ENCODE measurements at regions not wholly inside any gene's neighbourhood (a gene's known extent, or its start where the extent isn't known, plus 50 kb on each side); places are given as distances from the start of the nearest gene placed in this dataset.

- H3K4me1 ChIP-seq: no peaks in the 10 kb centered on the region
- DNase-seq (ENCODE audit: low spot score in 2 of 2): no peak
Measured at GRCh38 chr2:2861666-2862240, 515.9 kb downstream of the EIPR1 start.

GRCh38 chr2:2860589-2861300, 516.9 kb downstream of the EIPR1 start:
- in situ Hi-C loops (cut with MboI; ENCODE audit: low sequenced_read_pairs): no loop called here
- no peak for DNase-seq (ENCODE audit: low spot score in 2 of 2)
- no peaks in the 10 kb centered on the region for H3K4me1 ChIP-seq
- H3K4me3 ChIP-seq: no peak overlapping the region
- H3K9me3 ChIP-seq: no peaks in the 10 kb centered on the region
- H3K27me3 ChIP-seq (ENCODE audit: low read depth): no peaks in the 10 kb centered on the region
- no peaks in the 10 kb centered on the region for H3K36me3 ChIP-seq (replicated peaks)

More at GRCh38 chr2:2861666-2862240, 515.9 kb downstream of the EIPR1 start:
- no peaks in the 10 kb centered on the region for H3K27me3 ChIP-seq (ENCODE audit: low read depth)
- H3K9me3 ChIP-seq: no peaks in the 10 kb centered on the region
- no peaks in the 10 kb centered on the region for H3K36me3 ChIP-seq (replicated peaks)
- H3K4me3 ChIP-seq: no peak overlapping the region
- in situ Hi-C loops (cut with MboI; ENCODE audit: low sequenced_read_pairs): no loop called here

- no peaks in the 10 kb centered on the region for H3K36me3 ChIP-seq (replicated peaks)
- DNase-seq (ENCODE audit: low spot score in 2 of 2): no peak
- no peaks in the 10 kb centered on the region for H3K27me3 ChIP-seq (ENCODE audit: low read depth)
- no peaks in the 10 kb centered on the region for H3K4me1 ChIP-seq
- no peak overlapping the region for H3K4me3 ChIP-seq
- no peaks in the 10 kb centered on the region for H3K9me3 ChIP-seq
- in situ Hi-C loops (cut with MboI; ENCODE audit: low sequenced_read_pairs): no loop called here
Measured at GRCh38 chr2:2859732-2860131, 517.9 kb downstream of the EIPR1 start.

- no peak for DNase-seq (ENCODE audit: low spot score in 2 of 2)
- no peaks in the 10 kb centered on the region for H3K4me1 ChIP-seq
- H3K9me3 ChIP-seq: no peaks in the 10 kb centered on the region
- H3K36me3 ChIP-seq (replicated peaks): no peaks in the 10 kb centered on the region
- H3K27me3 ChIP-seq (ENCODE audit: low read depth): no peaks in the 10 kb centered on the region
- no peak overlapping the region for H3K4me3 ChIP-seq
- in situ Hi-C loops (cut with MboI; ENCODE audit: low sequenced_read_pairs): no loop called here
Measured at GRCh38 chr2:2859164-2859563, 518.5 kb downstream of the EIPR1 start.

GRCh38 chr2:2856723-2857415, 520.7 kb downstream of the EIPR1 start:
- Histone ChIP-seq H3K27me3 (ENCODE audit: low read depth) (no peaks in the 10 kb centered on the region), H3K4me3 (no peak overlapping the region), H3K9me3 (no peaks in the 10 kb centered on the region), H3K36me3 (replicated peaks) (no peaks in the 10 kb centered on the region), H3K4me1 (no peaks in the 10 kb centered on the region)
- in situ Hi-C loops (cut with MboI; ENCODE audit: low sequenced_read_pairs): no loop called here
- DNase-seq (ENCODE audit: low spot score in 2 of 2): no peak

- Histone ChIP-seq H3K36me3 (replicated peaks) (no peaks in the 10 kb centered on the region), H3K4me1 (no peaks in the 10 kb centered on the region), H3K4me3 (no peak overlapping the region), H3K27me3 (ENCODE audit: low read depth) (no peaks in the 10 kb centered on the region), H3K9me3 (no peaks in the 10 kb centered on the region)
- DNase-seq (ENCODE audit: low spot score in 2 of 2): no peak
- in situ Hi-C loops (cut with MboI; ENCODE audit: low sequenced_read_pairs): no loop called here
Measured at GRCh38 chr2:2855297-2855696, 522.3 kb downstream of the EIPR1 start.

- no peak for DNase-seq (ENCODE audit: low spot score in 2 of 2)
- Histone ChIP-seq H3K4me1 (no peaks in the 10 kb centered on the region), H3K27me3 (ENCODE audit: low read depth) (no peaks in the 10 kb centered on the region), H3K36me3 (replicated peaks) (no peaks in the 10 kb centered on the region), H3K4me3 (no peak overlapping the region), H3K9me3 (no peaks in the 10 kb centered on the region)
- in situ Hi-C loops (cut with MboI; ENCODE audit: low sequenced_read_pairs): no loop called here
Measured at GRCh38 chr2:2853346-2853745, 522.3 kb upstream of the MYT1L start.

- Histone ChIP-seq H3K9me3 (no peaks in the 10 kb centered on the region), H3K4me1 (no peaks in the 10 kb centered on the region), H3K27me3 (ENCODE audit: low read depth) (no peaks in the 10 kb centered on the region), H3K4me3 (no peak overlapping the region), H3K36me3 (replicated peaks) (no peaks in the 10 kb centered on the region)
- in situ Hi-C loops (cut with MboI; ENCODE audit: low sequenced_read_pairs): no loop called here
- DNase-seq (ENCODE audit: low spot score in 2 of 2): no peak
Measured at GRCh38 chr2:2851806-2852777, 521.0 kb upstream of the MYT1L start.

- in situ Hi-C loops (cut with MboI; ENCODE audit: low sequenced_read_pairs): no loop called here
- no peaks in the 10 kb centered on the region for H3K4me1 ChIP-seq
Measured at GRCh38 chr2:2851316-2851715, 520.2 kb upstream of the MYT1L start.

GRCh38 chr2:2850859-2851258, 519.8 kb upstream of the MYT1L start:
- no peaks in the 10 kb centered on the region for H3K27me3 ChIP-seq (ENCODE audit: low read depth)
- no peak overlapping the region for H3K4me3 ChIP-seq
- no peak for DNase-seq (ENCODE audit: low spot score in 2 of 2)
- no peaks in the 10 kb centered on the region for H3K9me3 ChIP-seq
- in situ Hi-C loops (cut with MboI; ENCODE audit: low sequenced_read_pairs): no loop called here
- H3K4me1 ChIP-seq: no peaks in the 10 kb centered on the region
- H3K36me3 ChIP-seq (replicated peaks): no peaks in the 10 kb centered on the region

More at GRCh38 chr2:2851316-2851715, 520.2 kb upstream of the MYT1L start:
- H3K27me3 ChIP-seq (ENCODE audit: low read depth): no peaks in the 10 kb centered on the region
- H3K9me3 ChIP-seq: no peaks in the 10 kb centered on the region
- DNase-seq (ENCODE audit: low spot score in 2 of 2): no peak
- H3K4me3 ChIP-seq: no peak overlapping the region
- no peaks in the 10 kb centered on the region for H3K36me3 ChIP-seq (replicated peaks)

- H3K4me1 ChIP-seq: no peaks in the 10 kb centered on the region
- H3K36me3 ChIP-seq (replicated peaks): no peaks in the 10 kb centered on the region
- DNase-seq (ENCODE audit: low spot score in 2 of 2): no peak
- in situ Hi-C loops (cut with MboI; ENCODE audit: low sequenced_read_pairs): no loop called here
- H3K27me3 ChIP-seq (ENCODE audit: low read depth): no peaks in the 10 kb centered on the region
- H3K4me3 ChIP-seq: no peak overlapping the region
- no peaks in the 10 kb centered on the region for H3K9me3 ChIP-seq
Measured at GRCh38 chr2:2850218-2850755, 519.2 kb upstream of the MYT1L start.

- Histone ChIP-seq H3K9me3 (no peaks in the 10 kb centered on the region), H3K36me3 (replicated peaks) (no peaks in the 10 kb centered on the region), H3K4me1 (no peaks in the 10 kb centered on the region), H3K27me3 (ENCODE audit: low read depth) (no peaks in the 10 kb centered on the region), H3K4me3 (no peak overlapping the region)
- in situ Hi-C loops (cut with MboI; ENCODE audit: low sequenced_read_pairs): no loop called here
- DNase-seq (ENCODE audit: low spot score in 2 of 2): no peak
Measured at GRCh38 chr2:2849464-2850217, 518.6 kb upstream of the MYT1L start.
